Neural progenitor cell (in vitro differentiated cells): ENCODE measurements at regions not wholly inside any gene's neighbourhood (a gene's known extent, or its start where the extent isn't known, plus 50 kb on each side); places are given as distances from the start of the nearest gene placed in this dataset.
"Not testable (repeated sequence)": the region's sequence is repeated elsewhere in the genome, so short reads cannot be mapped to it uniquely, and the experiment has no call there.

Experiments used
- DNase-seq: peaks from one replicate; pipeline ENCODE4 v3.0.0-alpha.2; 2016; ENCODE audit warnings: low spot score
- H2AFZ ChIP-seq: fragments of 200-600 bp; sonication (generic); replicated peaks from 2 replicates; pipeline ENCODE4 v1.6.1; 2016; ENCODE audit warnings: antibody characterized with exemption
- H3F3A ChIP-seq: fragments of 200-600 bp; sonication (generic); 2 replicates; pipeline ENCODE4 v1.6.1; 2016; ENCODE audit warnings: antibody characterized with exemption, low read depth
- H3K27ac ChIP-seq: fragments of 200-600 bp; sonication (generic); 2 replicates; pipeline ENCODE4 v1.5.1; 2016; ENCODE audit warnings: mild to moderate bottlenecking
- H3K27me3 ChIP-seq: fragments of 200-600 bp; sonication (generic); 2 replicates; pipeline ENCODE4 v1.6.1; 2016; ENCODE audit warnings: mild to moderate bottlenecking, moderate library complexity
- H3K36me3 ChIP-seq: fragments of 200-600 bp; sonication (generic); 2 replicates; pipeline ENCODE4 v1.5.1; 2016
- H3K4me1 ChIP-seq: fragments of 200-600 bp; sonication (generic); 2 replicates; pipeline ENCODE4 v1.6.1; 2016; ENCODE audit warnings: mixed run types
- H3K4me2 ChIP-seq: fragments of 200-600 bp; sonication (generic); 2 replicates; pipeline ENCODE4 v1.6.1; 2016
- H3K4me3 ChIP-seq: fragments of 200-600 bp; sonication (generic); 2 replicates; pipeline ENCODE4 v1.5.1; 2016
- H3K79me2 ChIP-seq: fragments of 200-600 bp; sonication (generic); 2 replicates; pipeline ENCODE4 v1.6.1; 2016; ENCODE audit warnings: low read depth
- H3K9ac ChIP-seq: fragments of 200-600 bp; sonication (generic); 2 replicates; pipeline ENCODE4 v1.6.1; 2016
- H3K9me3 ChIP-seq: fragments of 200-600 bp; sonication (generic); 2 replicates; pipeline ENCODE4 v1.5.1; 2016; ENCODE audit warnings: low read depth
- H4K20me1 ChIP-seq: fragments of 200-600 bp; sonication (generic); 2 replicates; pipeline ENCODE4 v1.6.1; 2016; ENCODE audit warnings: low read depth
- H3K27ac Mint-ChIP-seq: 3 replicates; pipeline ENCODE4 v1.8.0; 2021; ENCODE audit warnings: mixed read lengths
- H3K27me3 Mint-ChIP-seq: 2 replicates; pipeline ENCODE4 v1.8.0; 2022; ENCODE audit warnings: low read depth, mild to moderate bottlenecking, inconsistent platforms, moderate library complexity, mixed read lengths; ENCODE audit not compliant: insufficient read depth
- H3K36me3 Mint-ChIP-seq: 3 replicates; pipeline ENCODE4 v1.8.0; 2021; ENCODE audit warnings: mixed read lengths
- H3K4me1 Mint-ChIP-seq: 3 replicates; pipeline ENCODE4 v1.8.0; 2021; ENCODE audit warnings: mixed read lengths
- H3K4me3 Mint-ChIP-seq: 3 replicates; pipeline ENCODE4 v1.8.0; 2021; ENCODE audit warnings: mild to moderate bottlenecking, moderate library complexity, mixed read lengths
- H3K9me3 Mint-ChIP-seq: 3 replicates; pipeline ENCODE4 v1.8.0; 2020; ENCODE audit warnings: mixed read lengths
- EZH2 ChIP-seq: fragments of 200-600 bp; sonication (generic); IDR thresholded peaks from 2 replicates; pipeline ENCODE4 v1.6.1; 2017; ENCODE audit warnings: antibody characterized with exemption, mild to moderate bottlenecking, moderate library complexity
- EZH2phosphoT487 ChIP-seq: fragments of 200-600 bp; sonication (generic); IDR thresholded peaks from 2 replicates; pipeline ENCODE4 v1.6.1; 2017; ENCODE audit warnings: antibody characterized with exemption
- TF ChIP-seq, protein P1 (sequence below): fragments of 200-600 bp; sonication (generic); IDR thresholded peaks from 2 replicates; pipeline ENCODE4 v1.5.1; 2017; ENCODE audit warnings: antibody characterized with exemption, mild to moderate bottlenecking

DNA sequence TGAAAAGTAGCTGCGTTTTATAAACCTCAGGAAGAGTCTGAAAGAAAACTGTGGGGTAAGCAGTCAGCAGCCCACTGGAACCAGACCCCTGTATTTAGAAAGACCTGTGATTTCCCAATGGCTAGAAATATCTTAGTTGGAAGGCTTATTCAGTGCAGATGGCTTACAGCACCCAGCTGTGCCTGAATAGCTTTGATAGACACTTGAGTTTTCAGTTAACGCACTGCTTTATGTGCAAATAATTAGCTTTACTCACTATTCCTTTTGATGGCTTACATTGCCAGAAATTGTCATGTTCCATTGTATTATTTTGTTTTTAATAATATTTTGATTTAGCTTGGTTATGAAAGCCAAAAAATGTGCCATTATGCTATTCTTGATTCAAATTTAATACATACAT lies 465.3 kb upstream of the SYNCRIP start:
- no peaks in the 10 kb centered on the region for H4K20me1 ChIP-seq
- H3K79me2 ChIP-seq, result no peaks in the 10 kb centered on the region
- no peak for DNase-seq
- H2AFZ ChIP-seq, result no peak overlapping the region
- no peaks in the 10 kb centered on the region for H3K27me3 ChIP-seq
- no peaks in the 10 kb centered on the region for H3K36me3 ChIP-seq
- no peak overlapping the region for H3K4me3 ChIP-seq
- Mint-ChIP-seq H3K27ac (no peak overlapping the region), H3K9me3 (peaks cover 15% of the 10 kb centered on the region), H3K4me1 (no peaks in the 10 kb centered on the region), H3K36me3 (no peaks in the 10 kb centered on the region), H3K4me3 (no peak overlapping the region), H3K27me3 (no peaks in the 10 kb centered on the region)
- no peaks in the 10 kb centered on the region for H3K4me1 ChIP-seq
- no peaks in the 10 kb centered on the region for H3F3A ChIP-seq
- no peak overlapping the region for H3K27ac ChIP-seq
- no peak for TF ChIP-seq EZH2phosphoT487
- TF ChIP-seq EZH2, result no peak
- TF ChIP-seq, protein P1, sequence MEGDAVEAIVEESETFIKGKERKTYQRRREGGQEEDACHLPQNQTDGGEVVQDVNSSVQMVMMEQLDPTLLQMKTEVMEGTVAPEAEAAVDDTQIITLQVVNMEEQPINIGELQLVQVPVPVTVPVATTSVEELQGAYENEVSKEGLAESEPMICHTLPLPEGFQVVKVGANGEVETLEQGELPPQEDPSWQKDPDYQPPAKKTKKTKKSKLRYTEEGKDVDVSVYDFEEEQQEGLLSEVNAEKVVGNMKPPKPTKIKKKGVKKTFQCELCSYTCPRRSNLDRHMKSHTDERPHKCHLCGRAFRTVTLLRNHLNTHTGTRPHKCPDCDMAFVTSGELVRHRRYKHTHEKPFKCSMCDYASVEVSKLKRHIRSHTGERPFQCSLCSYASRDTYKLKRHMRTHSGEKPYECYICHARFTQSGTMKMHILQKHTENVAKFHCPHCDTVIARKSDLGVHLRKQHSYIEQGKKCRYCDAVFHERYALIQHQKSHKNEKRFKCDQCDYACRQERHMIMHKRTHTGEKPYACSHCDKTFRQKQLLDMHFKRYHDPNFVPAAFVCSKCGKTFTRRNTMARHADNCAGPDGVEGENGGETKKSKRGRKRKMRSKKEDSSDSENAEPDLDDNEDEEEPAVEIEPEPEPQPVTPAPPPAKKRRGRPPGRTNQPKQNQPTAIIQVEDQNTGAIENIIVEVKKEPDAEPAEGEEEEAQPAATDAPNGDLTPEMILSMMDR, result no peak
- H3K9ac ChIP-seq, result no peak overlapping the region
- no peak overlapping the region for H3K4me2 ChIP-seq
- peaks cover 7% of the 10 kb centered on the region for H3K9me3 ChIP-seq

DNA sequence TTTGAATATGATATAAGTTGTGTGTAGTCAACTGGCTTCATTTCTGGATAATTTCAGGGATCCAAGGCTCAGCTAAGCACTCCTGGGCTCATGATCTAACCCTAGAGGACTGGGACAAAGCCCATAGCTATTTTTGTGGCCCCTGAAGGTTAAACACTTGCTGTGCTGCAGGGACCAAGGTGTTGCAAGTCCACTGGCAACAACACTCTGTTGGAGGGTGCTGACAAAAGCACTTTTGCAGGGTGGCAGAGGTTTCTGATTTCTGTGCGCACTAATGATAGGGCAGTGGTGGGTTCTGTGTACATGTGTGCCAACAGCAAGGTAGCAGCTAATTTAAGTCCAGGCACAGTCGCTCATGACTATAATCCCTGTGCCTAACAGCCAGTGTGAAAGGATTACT lies 445.3 kb upstream of the SYNCRIP start:
- no peak overlapping the region for H3K27ac ChIP-seq
- no peak overlapping the region for H2AFZ ChIP-seq
- Mint-ChIP-seq H3K9me3 (peaks cover 6% of the 10 kb centered on the region), H3K4me3 (no peak overlapping the region), H3K27ac (no peak overlapping the region), H3K4me1 (no peaks in the 10 kb centered on the region), H3K27me3 (no peaks in the 10 kb centered on the region), H3K36me3 (no peaks in the 10 kb centered on the region)
- H3K9me3 ChIP-seq, result no peaks in the 10 kb centered on the region
- TF ChIP-seq, protein P1, result no peak
- no peak for TF ChIP-seq EZH2
- no peak for TF ChIP-seq EZH2phosphoT487
- no peaks in the 10 kb centered on the region for H3K27me3 ChIP-seq
- DNase-seq, result no peak
- H3F3A ChIP-seq, result no peaks in the 10 kb centered on the region
- H4K20me1 ChIP-seq, result no peaks in the 10 kb centered on the region
- H3K9ac ChIP-seq, result no peak overlapping the region
- no peaks in the 10 kb centered on the region for H3K36me3 ChIP-seq
- H3K79me2 ChIP-seq, result no peaks in the 10 kb centered on the region
- H3K4me3 ChIP-seq, result no peak overlapping the region
- H3K4me2 ChIP-seq, result no peak overlapping the region
- no peaks in the 10 kb centered on the region for H3K4me1 ChIP-seq

DNA sequence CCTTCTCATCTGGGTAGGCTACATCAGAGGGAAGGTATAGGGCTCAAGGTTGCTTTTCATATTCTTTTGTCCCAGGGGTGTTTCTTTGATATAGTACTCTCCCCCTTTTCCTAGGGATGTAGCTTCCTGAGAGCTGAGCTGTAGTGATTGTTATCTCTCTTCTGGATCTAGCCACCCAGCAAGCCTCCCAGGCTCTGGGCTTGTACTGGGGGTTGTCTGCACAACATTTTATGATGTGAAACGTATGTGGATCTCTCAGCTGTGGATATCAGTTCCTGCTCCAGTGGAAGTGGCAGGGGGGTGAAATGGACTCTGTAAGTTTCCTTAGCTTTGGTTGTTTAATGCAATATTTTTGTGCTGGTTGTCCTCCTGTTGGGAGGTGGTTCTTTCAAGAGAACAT lies 437.3 kb upstream of the SYNCRIP start:
- Histone ChIP-seq H3K36me3 (no peaks in the 10 kb centered on the region), H3F3A (no peaks in the 10 kb centered on the region), H3K27ac (no peak overlapping the region), H3K4me3 (no peak overlapping the region), H3K4me1 (no peaks in the 10 kb centered on the region), H3K27me3 (no peaks in the 10 kb centered on the region), H3K79me2 (no peaks in the 10 kb centered on the region), H4K20me1 (no peaks in the 10 kb centered on the region), H3K4me2 (no peak overlapping the region), H2AFZ (no peak overlapping the region), H3K9me3 (no peaks in the 10 kb centered on the region), H3K9ac (no peak overlapping the region)
- no peaks in the 10 kb centered on the region for H3K36me3 Mint-ChIP-seq
- no peak for TF ChIP-seq EZH2
- no peak for TF ChIP-seq EZH2phosphoT487
- TF ChIP-seq, protein P1, result no peak
- no peak overlapping the region for H3K4me3 Mint-ChIP-seq
- H3K4me1 Mint-ChIP-seq, result no peaks in the 10 kb centered on the region
- no peaks in the 10 kb centered on the region for H3K27me3 Mint-ChIP-seq
- DNase-seq, result no peak
- no peaks in the 10 kb centered on the region for H3K9me3 Mint-ChIP-seq
- H3K27ac Mint-ChIP-seq, result no peak overlapping the region

DNA sequence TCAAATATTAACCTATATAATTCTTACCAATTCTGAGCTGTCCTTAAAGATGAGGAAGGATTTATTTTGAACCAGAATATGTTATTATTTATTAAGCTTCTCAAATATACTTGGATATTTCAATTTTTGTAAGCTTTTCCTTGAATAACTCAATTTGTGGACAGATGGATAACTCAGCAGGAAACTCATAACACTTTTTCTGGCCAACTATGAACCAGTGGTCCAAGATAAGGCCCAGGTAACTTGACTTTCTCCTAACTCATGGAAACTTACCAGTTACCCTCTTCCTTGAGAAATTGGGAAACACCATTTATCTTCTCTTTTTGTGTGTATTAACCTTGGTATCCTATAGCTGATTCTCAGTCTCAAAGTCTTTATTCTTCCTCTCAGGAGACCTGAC lies 427.5 kb upstream of the SYNCRIP start:
- Mint-ChIP-seq H3K9me3 (no peaks in the 10 kb centered on the region), H3K27me3 (no peaks in the 10 kb centered on the region), H3K4me1 (no peaks in the 10 kb centered on the region), H3K27ac (no peak overlapping the region), H3K4me3 (no peak overlapping the region), H3K36me3 (no peaks in the 10 kb centered on the region)
- Histone ChIP-seq H3F3A (no peaks in the 10 kb centered on the region), H3K79me2 (no peaks in the 10 kb centered on the region), H3K4me1 (peaks cover 7% of the 10 kb centered on the region), H3K27ac (no peak overlapping the region), H3K9ac (no peak overlapping the region), H2AFZ (no peak overlapping the region), H3K27me3 (no peaks in the 10 kb centered on the region), H3K4me2 (no peak overlapping the region), H3K9me3 (no peaks in the 10 kb centered on the region), H3K36me3 (no peaks in the 10 kb centered on the region), H4K20me1 (no peaks in the 10 kb centered on the region), H3K4me3 (no peak overlapping the region)
- no peak for TF ChIP-seq EZH2phosphoT487
- TF ChIP-seq EZH2, result no peak
- TF ChIP-seq, protein P1, result no peak
- no peak for DNase-seq

DNA sequence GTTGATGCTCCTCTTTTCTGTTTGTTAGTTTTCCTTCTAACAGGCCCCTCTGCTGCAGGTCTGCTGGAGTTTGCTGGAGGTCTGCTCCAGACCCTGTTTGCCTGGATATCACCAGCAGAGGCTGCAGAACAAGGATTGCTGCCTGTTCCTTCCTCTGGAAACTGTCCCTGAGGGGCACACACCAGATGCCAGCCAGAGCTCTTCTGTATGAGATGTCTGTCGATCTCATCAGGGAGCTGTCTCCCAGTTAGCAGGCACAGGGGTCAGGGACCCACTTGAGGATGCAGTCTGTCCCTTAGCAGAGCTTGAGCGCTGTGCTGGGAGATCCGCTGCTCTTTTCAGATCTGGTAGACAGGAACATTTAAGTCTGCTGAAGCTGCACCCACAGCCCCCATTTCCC lies 422.3 kb upstream of the SYNCRIP start:
- not testable (repeated sequence) for H3K4me1 ChIP-seq, DNase-seq, H3K9me3 Mint-ChIP-seq

More for the DNA sequence above, 422.3 kb upstream of the SYNCRIP start:
- not testable (repeated sequence) for H3K27ac ChIP-seq, H3K36me3 Mint-ChIP-seq, H3K4me3 Mint-ChIP-seq, H3K27me3 Mint-ChIP-seq, H3K4me2 ChIP-seq, H2AFZ ChIP-seq, H3K79me2 ChIP-seq, H3K36me3 ChIP-seq, H3K4me1 Mint-ChIP-seq, H3K9me3 ChIP-seq, H3F3A ChIP-seq, H3K27me3 ChIP-seq, H3K27ac Mint-ChIP-seq, H3K4me3 ChIP-seq, H3K9ac ChIP-seq, H4K20me1 ChIP-seq
